NB4 (cell line): ENCODE measurements at regions not wholly inside any gene's neighbourhood (a gene's known extent, or its start where the extent isn't known, plus 50 kb on each side); places are given as distances from the start of the nearest gene placed in this dataset.
A peak's percentile ranks its signal among the peaks of the same experiment; 100 is the strongest.

ENCODE experiments used
- DNase-seq: peaks from one replicate; pipeline ENCODE4 v3.0.0; 2010; ENCODE audit warnings: low read depth
- H3K4me3 ChIP-seq: one replicate; pipeline ENCODE4 v1.5.1; 2011; ENCODE audit warnings: mild to moderate bottlenecking, low read depth, low read length, moderate library complexity
- MYC ChIP-seq: IDR thresholded peaks from 2 replicates; pipeline ENCODE4 v1.6.1; 2011; ENCODE audit warnings: low read depth, low read length
- POLR2A ChIP-seq: IDR thresholded peaks from 2 replicates; pipeline ENCODE4 v1.6.1; 2011; ENCODE audit warnings: mild to moderate bottlenecking; ENCODE audit not compliant: insufficient read length; ENCODE audit errors: extremely low read depth
- TF ChIP-seq, protein P1 (sequence below): IDR thresholded peaks from one replicate; pipeline ENCODE4 v1.5.1; 2012; ENCODE audit warnings: low read depth, low read length
- TF ChIP-seq, protein P2 (sequence below): IDR thresholded peaks from 2 replicates; pipeline ENCODE4 v1.6.1; 2011; ENCODE audit warnings: low read depth, low read length

DNA sequence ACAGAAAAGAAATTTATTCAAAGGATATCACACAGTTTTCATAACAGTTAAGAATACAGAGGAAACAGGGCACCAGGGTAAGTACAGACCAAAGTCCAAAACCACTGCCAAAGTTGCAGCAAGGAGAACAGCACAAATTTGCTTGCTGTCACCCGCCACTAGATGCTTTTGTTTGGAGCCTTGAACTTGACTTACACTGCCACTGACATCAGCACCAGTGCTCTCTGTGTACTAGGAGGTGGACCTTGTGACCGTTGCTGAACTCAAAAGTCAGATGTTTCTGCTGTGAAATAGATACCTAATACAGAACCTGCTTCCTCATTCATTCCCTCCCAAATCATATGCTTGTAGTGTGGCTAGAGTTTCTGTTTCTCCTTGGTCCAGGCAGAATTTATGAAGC is 578.3 kb upstream of the TMEFF2 start:
- no peak overlapping the region for H3K4me3 ChIP-seq
- TF ChIP-seq MYC = no peak
- TF ChIP-seq, protein P1, sequence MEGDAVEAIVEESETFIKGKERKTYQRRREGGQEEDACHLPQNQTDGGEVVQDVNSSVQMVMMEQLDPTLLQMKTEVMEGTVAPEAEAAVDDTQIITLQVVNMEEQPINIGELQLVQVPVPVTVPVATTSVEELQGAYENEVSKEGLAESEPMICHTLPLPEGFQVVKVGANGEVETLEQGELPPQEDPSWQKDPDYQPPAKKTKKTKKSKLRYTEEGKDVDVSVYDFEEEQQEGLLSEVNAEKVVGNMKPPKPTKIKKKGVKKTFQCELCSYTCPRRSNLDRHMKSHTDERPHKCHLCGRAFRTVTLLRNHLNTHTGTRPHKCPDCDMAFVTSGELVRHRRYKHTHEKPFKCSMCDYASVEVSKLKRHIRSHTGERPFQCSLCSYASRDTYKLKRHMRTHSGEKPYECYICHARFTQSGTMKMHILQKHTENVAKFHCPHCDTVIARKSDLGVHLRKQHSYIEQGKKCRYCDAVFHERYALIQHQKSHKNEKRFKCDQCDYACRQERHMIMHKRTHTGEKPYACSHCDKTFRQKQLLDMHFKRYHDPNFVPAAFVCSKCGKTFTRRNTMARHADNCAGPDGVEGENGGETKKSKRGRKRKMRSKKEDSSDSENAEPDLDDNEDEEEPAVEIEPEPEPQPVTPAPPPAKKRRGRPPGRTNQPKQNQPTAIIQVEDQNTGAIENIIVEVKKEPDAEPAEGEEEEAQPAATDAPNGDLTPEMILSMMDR = no peak
- DNase-seq = no peak

DNA sequence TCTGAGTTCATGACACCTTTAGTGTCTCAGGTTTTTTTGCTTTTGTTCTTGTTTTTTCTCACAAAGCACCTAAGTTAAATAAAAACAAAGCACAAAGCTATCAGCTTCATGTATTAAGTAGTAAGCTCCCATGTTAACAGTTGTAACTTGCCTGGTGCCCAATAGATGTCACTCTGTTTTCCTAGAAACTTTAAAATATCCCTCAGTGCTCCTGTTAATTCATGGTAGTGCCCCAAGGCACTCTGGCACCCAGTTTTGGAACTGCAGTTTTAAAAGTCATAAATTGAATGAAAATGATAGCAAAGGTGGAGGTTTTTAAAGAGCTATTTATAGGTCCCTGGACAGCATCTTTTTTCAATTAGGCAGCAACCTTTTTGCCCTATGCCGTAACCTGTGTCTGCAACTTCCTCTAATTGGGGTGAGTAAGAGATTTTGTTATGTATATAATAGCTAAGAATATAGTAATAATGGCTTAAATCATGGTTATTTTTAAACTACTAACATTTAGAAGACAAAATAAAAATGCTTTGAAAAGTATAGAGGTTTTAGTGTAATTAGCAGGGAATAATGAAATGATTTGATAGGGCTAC is 555.0 kb upstream of the TMEFF2 start:
- no peak overlapping the region for H3K4me3 ChIP-seq
- TF ChIP-seq MYC (no peak), POLR2A (no peak)
- TF ChIP-seq, protein P1 = peak; percentile 28
- TF ChIP-seq, protein P2, sequence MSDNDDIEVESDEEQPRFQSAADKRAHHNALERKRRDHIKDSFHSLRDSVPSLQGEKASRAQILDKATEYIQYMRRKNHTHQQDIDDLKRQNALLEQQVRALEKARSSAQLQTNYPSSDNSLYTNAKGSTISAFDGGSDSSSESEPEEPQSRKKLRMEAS = no peak
- DNase-seq = peak; percentile 12

DNA sequence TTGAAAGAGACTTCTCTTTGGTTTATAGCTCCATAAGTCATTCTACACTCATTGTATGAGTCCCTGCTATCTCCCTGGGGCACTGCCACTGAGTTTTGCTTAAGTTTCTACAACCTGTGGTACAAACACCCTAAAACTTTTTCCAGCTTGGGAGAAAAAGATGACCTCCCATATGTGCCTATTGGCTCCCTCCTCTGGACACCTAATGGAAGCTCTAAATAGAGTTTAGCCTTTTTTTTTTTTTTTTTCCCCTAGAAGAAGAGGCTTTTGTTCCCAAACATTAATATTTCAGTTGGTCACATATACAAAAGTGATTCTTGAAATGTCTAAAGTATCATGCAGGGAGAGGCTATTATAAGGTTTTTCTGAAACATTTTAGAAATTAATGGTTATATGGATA is 547.2 kb upstream of the TMEFF2 start:
- DNase-seq = peak; percentile 8
- no peak overlapping the region for H3K4me3 ChIP-seq
- TF ChIP-seq, protein P1 = no peak
- TF ChIP-seq MYC (no peak), POLR2A (no peak)
- TF ChIP-seq, protein P2 = no peak

DNA sequence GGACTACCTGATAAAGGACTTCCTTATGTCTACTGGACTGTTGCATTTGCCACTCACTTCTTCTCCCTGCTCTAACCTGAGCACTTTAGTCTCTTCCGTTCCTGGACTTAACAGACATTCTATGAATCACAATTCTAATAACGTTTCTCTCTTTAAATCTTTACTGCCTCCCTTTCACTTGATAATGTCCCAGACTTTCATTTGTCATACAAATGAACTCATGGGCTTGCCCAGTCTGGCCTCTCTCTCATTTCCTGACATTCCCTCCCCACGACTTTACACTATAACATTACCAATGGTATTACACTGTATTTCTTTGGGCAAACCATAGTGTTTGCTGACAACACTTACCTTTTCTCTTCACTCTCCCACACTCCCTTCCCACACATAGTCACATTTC is 540.7 kb upstream of the TMEFF2 start:
- no peak for TF ChIP-seq POLR2A
- no peak overlapping the region for H3K4me3 ChIP-seq
- DNase-seq = no peak

DNA sequence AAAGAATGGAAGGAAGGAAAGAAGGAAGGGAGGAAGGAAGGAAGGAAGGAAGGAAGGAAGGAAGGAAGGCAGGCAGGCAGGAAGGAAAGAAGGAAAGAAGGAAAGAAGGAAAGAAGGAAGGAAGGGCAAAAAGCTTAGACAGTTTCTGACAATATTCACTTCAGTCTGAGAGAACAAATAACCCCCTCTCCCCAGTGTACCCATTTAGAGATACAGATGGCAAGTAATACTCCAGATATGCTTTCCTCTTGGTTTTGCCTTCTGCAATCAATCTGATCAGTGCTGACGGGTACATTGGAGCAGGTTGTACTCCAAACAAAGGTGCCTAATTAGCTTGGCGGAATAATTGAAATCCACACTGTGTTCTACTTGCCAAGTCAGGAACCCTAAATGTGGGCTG is 534.6 kb upstream of the TMEFF2 start:
- TF ChIP-seq MYC (no peak), POLR2A (no peak)
- TF ChIP-seq, protein P1 = no peak
- TF ChIP-seq, protein P2 = no peak
- H3K4me3 ChIP-seq = no peak overlapping the region
- DNase-seq = no peak

DNA sequence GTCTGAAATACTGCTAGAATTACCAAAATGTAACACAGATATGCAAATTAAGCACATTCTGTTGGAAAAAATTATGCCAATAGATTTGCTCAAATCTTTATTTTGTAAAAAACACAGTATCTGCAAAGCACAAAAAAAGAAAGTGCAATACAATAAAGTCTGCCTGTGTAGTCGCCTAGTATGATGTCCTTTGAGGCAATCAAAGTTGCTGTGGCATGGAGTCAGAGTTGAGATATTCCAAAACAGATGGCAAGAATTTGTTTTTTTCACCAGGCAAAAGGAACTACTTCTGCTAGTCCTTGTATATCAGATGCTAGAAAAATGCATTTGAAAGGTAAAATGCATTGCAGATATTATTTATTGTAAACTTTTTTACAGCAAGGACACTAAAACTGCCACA is 531.3 kb upstream of the TMEFF2 start:
- no peak overlapping the region for H3K4me3 ChIP-seq
- TF ChIP-seq MYC (no peak), POLR2A (no peak)
- TF ChIP-seq, protein P2 = no peak
- TF ChIP-seq, protein P1 = no peak

More for the DNA sequence above, 531.3 kb upstream of the TMEFF2 start:
- no peak for DNase-seq
